Thyroid gland (tissue), 4 donors: ENCODE measurements at regions not wholly inside any gene's neighbourhood (a gene's known extent, or its start where the extent isn't known, plus 50 kb on each side); places are given as distances from the start of the nearest gene placed in this dataset.
A peak's percentile ranks its signal among the peaks of the same experiment; 100 is the strongest.

Experiments
- DNase-seq, 2 donors: peaks; one replicate each; pipeline ENCODE4 v3.0.0-alpha.2; 2019
- H3K27ac ChIP-seq, 3 donors: fragments of 200-600 bp; sonication (generic); 1 replicate in 2 of 3; 2 replicates in 1 of 3; pipeline ENCODE4 v1.5.1; 2016 to 2019; ENCODE audit warnings: mild to moderate bottlenecking in 1 of 3, moderate library complexity in 1 of 3
- H3K27me3 ChIP-seq: fragments of 200-600 bp; sonication (generic); one replicate; pipeline ENCODE4 v1.5.1; 2019
- H3K36me3 ChIP-seq, 2 donors: fragments of 200-600 bp; sonication (generic); one replicate each; pipeline ENCODE4 v1.5.1; 2016 to 2019
- H3K4me1 ChIP-seq, 2 donors: fragments of 200-600 bp; sonication (generic); one replicate each; pipeline ENCODE4 v1.5.1; 2017 to 2019
- H3K4me3 ChIP-seq, 3 donors: fragments of 200-600 bp; sonication (generic); replicated peaks in 1 of 3; 1 replicate in 2 of 3; 2 replicates in 1 of 3; pipeline ENCODE4 v1.5.1; 2016; ENCODE audit warnings: mild to moderate bottlenecking in 1 of 3
- H3K9me3 ChIP-seq: fragments of 200-600 bp; sonication (generic); one replicate; pipeline ENCODE4 v1.5.1; 2017
- POLR2A ChIP-seq, 2 donors: fragments of 450-650 bp; IDR thresholded peaks; one replicate each; pipeline ENCODE4 v1.6.1; 2017; ENCODE audit warnings: antibody characterized with exemption in 2 of 2, mild to moderate bottlenecking in 2 of 2, moderate library complexity in 1 of 2
- WGBS, 2 donors: methylation state at CpG; one replicate each; pipeline ENCODE4 v1.1.5; 2017; 5-methylcytosine and 5-hydroxymethylcytosine counted together
- intact Hi-C: fragments of 100-400 bp; cut with DNase I; formaldehyde crosslinking; loops from one replicate; pipeline ENCODE4 v1.15.1; 2023
- TF ChIP-seq, protein P1 (sequence below), 6 experiments: fragments of 200-600 bp in 3 of 6; fragments of 450-650 bp in 3 of 6; sonication (generic) in 3 of 6; IDR thresholded peaks; one replicate each; pipeline ENCODE4 v1.5.1; 2016 to 2019; ENCODE audit warnings: antibody characterized with exemption in 6 of 6, mild to moderate bottlenecking in 2 of 6, inconsistent platforms in 1 of 6, moderate library complexity in 1 of 6

DNA sequence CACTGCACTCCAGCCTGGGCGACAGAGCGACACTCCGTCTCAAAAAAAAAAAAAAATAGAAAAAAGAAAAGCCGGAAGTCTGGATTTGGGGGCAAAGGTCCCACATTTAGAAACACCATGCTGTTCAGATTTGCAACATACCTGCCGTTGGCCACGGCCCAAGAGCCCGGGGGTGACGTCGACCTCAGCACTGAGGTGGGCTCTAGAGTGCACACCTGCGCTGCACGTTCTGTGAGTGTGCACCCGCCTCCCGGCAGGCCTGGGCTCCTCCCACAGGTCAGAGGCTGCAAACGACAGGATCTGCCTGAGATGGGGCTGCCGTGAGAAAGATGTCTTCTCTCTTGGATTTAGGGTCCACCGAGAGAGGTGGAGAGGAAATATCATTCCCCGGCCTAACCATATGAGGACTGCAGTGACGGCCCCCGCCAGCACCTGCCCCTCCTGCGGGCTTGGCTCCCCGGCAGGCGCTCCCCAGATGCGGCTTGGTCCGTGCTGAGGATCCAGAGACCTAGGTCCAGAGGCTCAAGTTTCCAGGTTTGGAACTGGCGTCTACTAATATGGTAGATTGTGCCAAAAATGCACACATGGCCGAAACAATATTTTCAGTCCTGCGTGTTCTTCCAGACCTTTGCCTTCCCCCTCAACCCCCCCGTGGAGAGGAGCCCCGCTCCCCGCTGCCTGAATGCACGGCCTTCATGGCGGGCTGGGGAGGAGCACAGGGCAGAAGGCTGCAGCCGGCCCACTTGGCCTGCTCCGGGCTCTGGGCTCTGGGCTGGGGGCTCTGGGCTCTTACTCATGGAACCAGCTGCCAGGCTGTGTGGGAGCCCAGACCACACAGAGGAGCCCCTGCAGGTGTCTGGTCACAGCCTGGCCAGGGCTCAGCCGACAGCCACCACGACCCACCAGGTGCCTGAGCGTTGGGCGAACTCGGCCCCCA lies 58.8 kb upstream of the FBRSL1 start:
- H3K4me1 ChIP-seq, result peaks cover 3 to 24% of the 10 kb centered on the region in 2 donors
- intact Hi-C loops, result no loop called here
- no peaks in the 10 kb centered on the region for H3K36me3 ChIP-seq
- TF ChIP-seq, protein P1, sequence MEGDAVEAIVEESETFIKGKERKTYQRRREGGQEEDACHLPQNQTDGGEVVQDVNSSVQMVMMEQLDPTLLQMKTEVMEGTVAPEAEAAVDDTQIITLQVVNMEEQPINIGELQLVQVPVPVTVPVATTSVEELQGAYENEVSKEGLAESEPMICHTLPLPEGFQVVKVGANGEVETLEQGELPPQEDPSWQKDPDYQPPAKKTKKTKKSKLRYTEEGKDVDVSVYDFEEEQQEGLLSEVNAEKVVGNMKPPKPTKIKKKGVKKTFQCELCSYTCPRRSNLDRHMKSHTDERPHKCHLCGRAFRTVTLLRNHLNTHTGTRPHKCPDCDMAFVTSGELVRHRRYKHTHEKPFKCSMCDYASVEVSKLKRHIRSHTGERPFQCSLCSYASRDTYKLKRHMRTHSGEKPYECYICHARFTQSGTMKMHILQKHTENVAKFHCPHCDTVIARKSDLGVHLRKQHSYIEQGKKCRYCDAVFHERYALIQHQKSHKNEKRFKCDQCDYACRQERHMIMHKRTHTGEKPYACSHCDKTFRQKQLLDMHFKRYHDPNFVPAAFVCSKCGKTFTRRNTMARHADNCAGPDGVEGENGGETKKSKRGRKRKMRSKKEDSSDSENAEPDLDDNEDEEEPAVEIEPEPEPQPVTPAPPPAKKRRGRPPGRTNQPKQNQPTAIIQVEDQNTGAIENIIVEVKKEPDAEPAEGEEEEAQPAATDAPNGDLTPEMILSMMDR (IDR thresholded peaks at IDR 0.05), result no peak
- TF ChIP-seq POLR2A (IDR thresholded peaks at IDR 0.05), result no peak
- no peaks in the 10 kb centered on the region for H3K27me3 ChIP-seq
- 65 to 66% methylated on average over 34 to 37 of the region's 39 CpGs for WGBS, 2 donors
- DNase-seq, result no peak
- H3K9me3 ChIP-seq, result no peaks in the 10 kb centered on the region
- no peak overlapping the region for H3K4me3 ChIP-seq
- no peak overlapping the region for H3K27ac ChIP-seq

DNA sequence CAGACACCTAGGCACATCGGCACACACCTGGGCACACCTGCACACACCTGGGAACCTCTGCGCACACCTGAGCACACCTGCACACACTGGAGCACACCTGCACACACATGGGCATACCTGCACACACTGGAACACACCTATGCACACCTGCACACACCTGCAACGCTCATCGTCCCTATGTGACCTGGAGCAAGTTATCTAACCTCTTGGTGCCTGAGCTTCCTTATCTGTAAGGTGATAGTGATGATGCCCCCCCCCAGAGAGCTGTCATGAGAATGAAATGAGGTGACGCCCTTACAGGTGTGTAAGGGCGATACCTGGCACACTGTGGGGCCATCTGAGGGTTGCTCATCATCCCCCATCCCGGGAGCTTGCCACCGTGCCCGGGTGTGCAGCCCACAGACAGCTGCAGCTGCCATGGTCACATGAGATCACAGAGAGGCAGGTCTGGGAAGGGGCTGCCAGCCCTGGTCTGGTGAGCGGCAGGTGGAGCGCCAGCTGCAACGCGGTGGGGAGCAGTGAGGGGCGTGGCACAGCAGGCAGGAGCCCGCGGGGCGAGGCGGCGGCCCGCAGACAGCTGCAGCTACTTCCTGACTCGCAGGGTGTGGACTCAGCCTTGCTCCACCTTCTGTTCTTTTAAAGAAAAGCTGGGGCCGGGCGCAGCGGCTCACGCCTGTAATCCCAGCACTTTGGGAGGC lies 59.9 kb upstream of the FBRSL1 start:
- Histone ChIP-seq H3K9me3 (no peaks in the 10 kb centered on the region), H3K27ac (no peak overlapping the region), H3K27me3 (no peaks in the 10 kb centered on the region), H3K4me3 (no peak overlapping the region), H3K36me3 (no peaks in the 10 kb centered on the region), H3K4me1 (peaks cover 3 to 24% of the 10 kb centered on the region in 2 donors)
- peak; percentile 52 to 54 for DNase-seq
- TF ChIP-seq, protein P1 (IDR thresholded peaks at IDR 0.05), result no peak
- no peak for TF ChIP-seq POLR2A (IDR thresholded peaks at IDR 0.05)
- intact Hi-C loops, result no loop called here
- 24 to 26% methylated on average over 20 to 23 of the region's 25 CpGs for WGBS, 2 donors

GRCh38 chr12:132429602-132429945 lies 60.4 kb upstream of the FBRSL1 start:
- Histone ChIP-seq H3K36me3 (no peaks in the 10 kb centered on the region), H3K9me3 (no peaks in the 10 kb centered on the region), H3K4me1 (peaks cover 3 to 24% of the 10 kb centered on the region in 2 donors), H3K27ac (peak overlapping the region in 1 of 3 donors; percentile 32), H3K4me3 (no peak overlapping the region), H3K27me3 (no peaks in the 10 kb centered on the region)
- intact Hi-C loops, result no loop called here
- WGBS, 2 donors, result no CpG with 5 or more reads among the region's 10 CpGs
- TF ChIP-seq, protein P1 (IDR thresholded peaks at IDR 0.05), result no peak
- no peak for TF ChIP-seq POLR2A (IDR thresholded peaks at IDR 0.05)
- DNase-seq, result peak; percentile 60 to 65

- no peaks in the 10 kb centered on the region for H3K27me3 ChIP-seq
These were observed 60.9 kb upstream of the FBRSL1 start for GRCh38 chr12:132428936-132429601.

More at GRCh38 chr12:132428936-132429601, 60.9 kb upstream of the FBRSL1 start:
- DNase-seq, result peak; percentile 57 to 66
- peaks cover 3 to 24% of the 10 kb centered on the region in 2 donors for H3K4me1 ChIP-seq
- no peak overlapping the region for H3K4me3 ChIP-seq
- no peaks in the 10 kb centered on the region for H3K36me3 ChIP-seq
- TF ChIP-seq, protein P1 (IDR thresholded peaks at IDR 0.05), result no peak
- TF ChIP-seq POLR2A (IDR thresholded peaks at IDR 0.05), result no peak
- 24 to 34% methylated on average over 21 to 23 of the region's 23 CpGs for WGBS, 2 donors
- peak overlapping the region in 1 of 3 donors; percentile 32 for H3K27ac ChIP-seq
- no peaks in the 10 kb centered on the region for H3K9me3 ChIP-seq
- intact Hi-C loops, result no loop called here
